Endothelial cell of umbilical vein (primary cell): ENCODE measurements at regions not wholly inside any gene's neighbourhood (a gene's known extent, or its start where the extent isn't known, plus 50 kb on each side); places are given as distances from the start of the nearest gene placed in this dataset.

ENCODE experiments used
- BruUV-seq: library from RNA; stranded (reverse); fragments of 400-500 nt; replicated peaks from 2 replicates; lab custom pipeline; 2021; lab: Mats Ljungman, UMichigan
- CTCF ChIA-PET: fragments of 300-600, 350-600 bp; sonication (Branson Sonifier 250); formaldehyde crosslinking; loops from one replicate; lab custom pipeline; 2021; ENCODE audit warnings: antibody characterized with exemption, inconsistent platforms; lab: Charles Lee
- POLR2A ChIA-PET: fragments of 300-600, 350-600 bp; sonication (Branson Sonifier 250); formaldehyde crosslinking; loops from one replicate; lab custom pipeline; 2021; ENCODE audit warnings: antibody characterized with exemption, inconsistent platforms; lab: Charles Lee
- DNase-seq: peaks from one replicate; pipeline ENCODE4 v3.0.0-alpha.2; 2011; ENCODE audit warnings: low read depth, low spot score
- FAIRE-seq: peaks from 2 replicates; lab custom pipeline; 2011; peaks lifted over from hg19 to GRCh38; lab: Jason Lieb, UNC
- H2AFZ ChIP-seq: 2 replicates; pipeline ENCODE4 v1.6.0; 2012; ENCODE audit warnings: low read depth, low read length, control low read depth, inconsistent platforms
- H3K27ac ChIP-seq: 2 replicates; pipeline ENCODE4 v1.5.1; 2011; ENCODE audit warnings: low read depth, mild to moderate bottlenecking, control low read depth, low read length, moderate library complexity; ENCODE audit not compliant: insufficient read depth
- H3K27me3 ChIP-seq, 2 experiments: 2 replicates each; pipeline versions ENCODE4 v1.6.0 to v1.6.1; 2011; ENCODE audit warnings: low read length in 2 of 2, mixed read lengths in 1 of 2; ENCODE audit not compliant: control insufficient read depth in 2 of 2, insufficient read depth in 2 of 2
- H3K36me3 ChIP-seq, 2 experiments: 2 replicates in 1 of 2; 3 replicates in 1 of 2; pipeline ENCODE4 v1.5.1; 2011; ENCODE audit warnings: low read length in 2 of 2, mild to moderate bottlenecking in 1 of 2, moderate library complexity in 1 of 2; ENCODE audit not compliant: control insufficient read depth in 2 of 2, insufficient read depth in 2 of 2; ENCODE audit errors: extremely low read depth in 1 of 2
- H3K4me1 ChIP-seq: 3 replicates; pipeline ENCODE4 v1.5.1; 2011; ENCODE audit warnings: mild to moderate bottlenecking, low read length; ENCODE audit not compliant: control insufficient read depth, insufficient read depth; ENCODE audit errors: extremely low read depth
- H3K4me2 ChIP-seq: 2 replicates; pipeline ENCODE4 v1.6.1; 2011; ENCODE audit warnings: low read length, control low read depth, mixed read lengths; ENCODE audit not compliant: insufficient read depth
- H3K4me3 ChIP-seq, 3 experiments: fragments of 200-600 bp in 1 of 3; sonication (generic), shearing (Covaris generic) in 1 of 3; replicated peaks in 1 of 3; 2 replicates each; pipeline ENCODE4 v1.5.1; 2011 to 2016; ENCODE audit warnings: control low read depth in 3 of 3, low read length in 3 of 3, mild to moderate bottlenecking in 2 of 3, inconsistent platforms in 1 of 3, low read depth in 1 of 3, moderate library complexity in 1 of 3; ENCODE audit not compliant: insufficient read depth in 1 of 3
- H3K79me2 ChIP-seq: 2 replicates; pipeline ENCODE4 v1.6.0; 2012; ENCODE audit warnings: low read length, inconsistent platforms; ENCODE audit not compliant: control insufficient read depth, insufficient read depth
- H3K9ac ChIP-seq: replicated peaks from 2 replicates; pipeline ENCODE3; 2011; ENCODE audit warnings: low read length, control low read depth; ENCODE audit not compliant: insufficient read depth; ENCODE audit errors: extremely low read depth
- H3K9me1 ChIP-seq: replicated peaks from 3 replicates; pipeline ENCODE4 v1.6.0; 2011; ENCODE audit warnings: mild to moderate bottlenecking, low read length; ENCODE audit not compliant: control insufficient read depth, insufficient read depth; ENCODE audit errors: extremely low read depth
- H3K9me3 ChIP-seq: replicated peaks from 2 replicates; pipeline ENCODE4 v1.5.1; 2012; ENCODE audit warnings: low read length, inconsistent platforms; ENCODE audit not compliant: control insufficient read depth, insufficient read depth
- H4K20me1 ChIP-seq: replicated peaks from 2 replicates; pipeline ENCODE3; 2011; ENCODE audit warnings: mild to moderate bottlenecking, low read length; ENCODE audit not compliant: control insufficient read depth, insufficient read depth; ENCODE audit errors: extremely low read depth
- EZH2 ChIP-seq: IDR thresholded peaks from 2 replicates; pipeline ENCODE4 v1.6.1; 2012; ENCODE audit warnings: borderline replicate concordance, low read depth, mild to moderate bottlenecking, moderate library complexity, low read length, inconsistent platforms; ENCODE audit not compliant: severe bottlenecking
- FOS ChIP-seq: IDR thresholded peaks from 2 replicates; pipeline ENCODE4 v1.6.1; 2011; ENCODE audit warnings: mild to moderate bottlenecking, low read length, moderate library complexity, borderline replicate concordance; ENCODE audit not compliant: insufficient read depth
- GATA2 ChIP-seq: IDR thresholded peaks from 2 replicates; pipeline ENCODE4 v1.7.0; 2011; ENCODE audit warnings: low read depth, mild to moderate bottlenecking, moderate library complexity, mixed read lengths, low read length; ENCODE audit not compliant: insufficient read length, insufficient read depth
- JUN ChIP-seq: IDR thresholded peaks from 2 replicates; pipeline ENCODE4 v1.6.1; 2011; ENCODE audit warnings: borderline replicate concordance, low read depth; ENCODE audit not compliant: insufficient read length, insufficient read depth
- MAX ChIP-seq: IDR thresholded peaks from 2 replicates; pipeline ENCODE4 v1.6.1; 2011; ENCODE audit not compliant: insufficient read depth, insufficient read length
- MYC ChIP-seq: IDR thresholded peaks from one replicate; pipeline ENCODE4 v1.6.1; 2011; ENCODE audit warnings: mild to moderate bottlenecking, low read depth, low read length
- POLR2A ChIP-seq: IDR thresholded peaks from 2 replicates; pipeline ENCODE4 v1.6.1; 2012; ENCODE audit warnings: low read depth, mild to moderate bottlenecking, control low read depth, low read length
- POLR2AphosphoS5 ChIP-seq: IDR thresholded peaks from 2 replicates; pipeline ENCODE4 v1.6.1; 2012; ENCODE audit warnings: low read depth, mild to moderate bottlenecking, control low read depth, low read length, moderate library complexity; ENCODE audit not compliant: insufficient read depth
- dilution Hi-C: fragments of 300-500 bp; cut with MboI; formaldehyde crosslinking; loops from one replicate; pipeline ENCODE4 v1.15.0; 2019; ENCODE audit warnings: low sequenced_read_pairs; ENCODE audit not compliant: extremely low pct_ligation_motif_present
- intact Hi-C: fragments of 100-400 bp; cut with micrococcal nuclease; formaldehyde crosslinking; loops from one replicate; pipeline ENCODE4 v1.10.0; 2022
- TF ChIP-seq, protein P1 (sequence below), 2 donors: IDR thresholded peaks; 1 replicate in 1 of 2; 2 replicates in 1 of 2; pipeline ENCODE4 v1.5.1; 2011; ENCODE audit warnings: low read length in 2 of 2, mild to moderate bottlenecking in 2 of 2, moderate library complexity in 2 of 2, control low read depth in 1 of 2, inconsistent platforms in 1 of 2, low read depth in 1 of 2; ENCODE audit not compliant: insufficient read depth in 1 of 2; ENCODE audit errors: extremely low read depth in 1 of 2

DNA sequence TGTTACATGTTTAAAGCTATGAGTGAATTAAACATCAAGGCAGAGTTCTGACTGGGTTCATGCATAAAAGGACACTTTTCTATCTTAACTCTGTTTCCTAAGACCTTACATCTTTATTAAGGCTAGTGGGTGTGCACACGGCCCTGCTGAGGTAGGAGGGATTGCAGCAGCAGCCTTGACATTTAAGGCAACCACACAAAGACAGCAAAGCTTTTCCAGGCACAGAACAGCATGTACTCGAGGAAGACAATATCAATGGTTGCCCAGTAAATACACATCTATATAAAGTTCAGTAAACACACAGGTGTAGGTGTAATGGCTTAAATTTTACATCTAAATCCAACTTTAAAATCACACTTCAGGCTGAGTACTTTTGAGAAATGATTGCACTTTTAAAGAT, 79.8 kb upstream of the LOC128125822 start:
- Histone ChIP-seq H3K9ac (no peak overlapping the region), H3K4me1 (no peaks in the 10 kb centered on the region), H3K27me3 (no peaks in the 10 kb centered on the region), H3K9me1 (no peaks in the 10 kb centered on the region), H4K20me1 (no peaks in the 10 kb centered on the region), H3K9me3 (no peaks in the 10 kb centered on the region), H3K4me2 (no peak overlapping the region), H3K27ac (no peak overlapping the region), H3K79me2 (no peaks in the 10 kb centered on the region), H3K36me3 (no peaks in the 10 kb centered on the region), H3K4me3 (no peak overlapping the region), H2AFZ (no peak overlapping the region)
- ChIA-PET CTCF (no interaction called here), POLR2A (no interaction called here)
- intact Hi-C loops (no loop called here), dilution Hi-C loops (no loop called here)
- no peak for FAIRE-seq
- no TSS peak for BruUV-seq
- DNase-seq, result no peak
- no peak for TF ChIP-seq GATA2
- no peak for TF ChIP-seq JUN
- no peak for TF ChIP-seq FOS
- TF ChIP-seq POLR2AphosphoS5, result no peak
- no peak for TF ChIP-seq MAX
- TF ChIP-seq, protein P1, sequence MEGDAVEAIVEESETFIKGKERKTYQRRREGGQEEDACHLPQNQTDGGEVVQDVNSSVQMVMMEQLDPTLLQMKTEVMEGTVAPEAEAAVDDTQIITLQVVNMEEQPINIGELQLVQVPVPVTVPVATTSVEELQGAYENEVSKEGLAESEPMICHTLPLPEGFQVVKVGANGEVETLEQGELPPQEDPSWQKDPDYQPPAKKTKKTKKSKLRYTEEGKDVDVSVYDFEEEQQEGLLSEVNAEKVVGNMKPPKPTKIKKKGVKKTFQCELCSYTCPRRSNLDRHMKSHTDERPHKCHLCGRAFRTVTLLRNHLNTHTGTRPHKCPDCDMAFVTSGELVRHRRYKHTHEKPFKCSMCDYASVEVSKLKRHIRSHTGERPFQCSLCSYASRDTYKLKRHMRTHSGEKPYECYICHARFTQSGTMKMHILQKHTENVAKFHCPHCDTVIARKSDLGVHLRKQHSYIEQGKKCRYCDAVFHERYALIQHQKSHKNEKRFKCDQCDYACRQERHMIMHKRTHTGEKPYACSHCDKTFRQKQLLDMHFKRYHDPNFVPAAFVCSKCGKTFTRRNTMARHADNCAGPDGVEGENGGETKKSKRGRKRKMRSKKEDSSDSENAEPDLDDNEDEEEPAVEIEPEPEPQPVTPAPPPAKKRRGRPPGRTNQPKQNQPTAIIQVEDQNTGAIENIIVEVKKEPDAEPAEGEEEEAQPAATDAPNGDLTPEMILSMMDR (IDR thresholded peaks at IDR 0.05; ENCODE audit: extremely low read depth in 1 of 2, insufficient read depth in 1 of 2, low read depth in 1 of 2, low read length in 2 of 2), result no peak
- no peak for TF ChIP-seq POLR2A
- TF ChIP-seq EZH2, result no peak
- no peak for TF ChIP-seq MYC
